Small intestine (tissue), 7 donors: ENCODE measurements at regions not wholly inside any gene's neighbourhood (a gene's known extent, or its start where the extent isn't known, plus 50 kb on each side); places are given as distances from the start of the nearest gene placed in this dataset.

Source experiments
- DNase-seq, 2 donors: peaks; one replicate each; pipeline versions ENCODE4 v3.0.0 to v3.0.0-alpha.2; 2013
- FAIRE-seq: peaks from 2 replicates; lab custom pipeline; 2012; peaks lifted over from hg19 to GRCh38; lab: Jason Lieb, UNC
- H3K27ac ChIP-seq, 3 donors: one replicate each; pipeline ENCODE4 v1.5.1; 2013; ENCODE audit warnings: low read length in 2 of 3, mild to moderate bottlenecking in 2 of 3, control low read depth in 1 of 3, inconsistent platforms in 1 of 3, low read depth in 1 of 3, moderate library complexity in 1 of 3
- H3K27me3 ChIP-seq, 3 donors: one replicate each; pipeline ENCODE4 v1.6.1; 2013; ENCODE audit warnings: low read length in 3 of 3, inconsistent platforms in 1 of 3; ENCODE audit not compliant: control insufficient read depth in 3 of 3, insufficient read depth in 3 of 3
- H3K36me3 ChIP-seq, 3 donors: one replicate each; pipeline ENCODE4 v1.6.1; 2013; ENCODE audit warnings: low read length in 3 of 3, inconsistent platforms in 1 of 3, low read depth in 1 of 3, mild to moderate bottlenecking in 1 of 3, moderate library complexity in 1 of 3; ENCODE audit not compliant: control insufficient read depth in 3 of 3, insufficient read depth in 2 of 3
- H3K4me1 ChIP-seq, 3 donors: one replicate each; pipeline ENCODE4 v1.6.1; 2013; ENCODE audit warnings: low read length in 2 of 3, inconsistent platforms in 1 of 3, low read depth in 1 of 3, mild to moderate bottlenecking in 1 of 3, moderate library complexity in 1 of 3; ENCODE audit not compliant: control insufficient read depth in 3 of 3, insufficient read depth in 2 of 3
- H3K4me3 ChIP-seq, 3 donors: one replicate each; pipeline ENCODE4 v1.5.1; 2013; ENCODE audit warnings: low read length in 3 of 3, control low read depth in 1 of 3, inconsistent platforms in 1 of 3, low read depth in 1 of 3, mild to moderate bottlenecking in 1 of 3, moderate library complexity in 1 of 3
- H3K9me3 ChIP-seq, 2 donors: one replicate each; pipeline ENCODE4 v1.6.1; 2013; ENCODE audit warnings: low read depth in 1 of 2, low read length in 1 of 2; ENCODE audit not compliant: control insufficient read depth in 2 of 2, insufficient read depth in 1 of 2
- WGBS, 3 donors: extraction: QIAGEN DNeasy Blood & Tissue Kit; methylation state at CpG; one replicate each; pipeline ENCODE4 v1.1.7; 2013; 5-methylcytosine and 5-hydroxymethylcytosine counted together
- donor health status: healthy with polysubstance abuse.
- donor health status: control.
- donor health status: control.
- donor health status: Bipolar disorder and iron deficiency.
- donor health status: healthy.

GRCh38 chr10:125276133-125276532 lies 115.8 kb upstream of the CTBP2 start:
- Histone ChIP-seq H3K36me3 (no peaks in the 10 kb centered on the region), H3K4me3 (no peak overlapping the region), H3K9me3 (peaks cover 0 to 3% of the 10 kb centered on the region in 2 donors), H3K27ac (no peak overlapping the region), H3K4me1 (no peaks in the 10 kb centered on the region), H3K27me3 (peaks cover 0 to 4% (median 2%) of the 10 kb centered on the region in 3 donors)
- 91 to 100% (median 94%) methylated on average over 2 of the region's 2 CpGs for WGBS, 3 donors
- FAIRE-seq, result no peak
- no peak for DNase-seq

GRCh38 chr10:125274961-125275360 lies 114.6 kb upstream of the CTBP2 start:
- no peaks in the 10 kb centered on the region for H3K36me3 ChIP-seq
- no peak for FAIRE-seq
- WGBS, 3 donors, result 84 to 86% (median 84%) methylated on average over 5 of the region's 5 CpGs

GRCh38 chr10:125273023-125273422 lies 112.7 kb upstream of the CTBP2 start:
- Histone ChIP-seq H3K4me3 (no peak overlapping the region), H3K27ac (no peak overlapping the region), H3K27me3 (peaks cover 0 to 4% (median 0%) of the 10 kb centered on the region in 3 donors), H3K36me3 (no peaks in the 10 kb centered on the region), H3K4me1 (no peaks in the 10 kb centered on the region), H3K9me3 (peaks cover 0 to 3% of the 10 kb centered on the region in 2 donors)
- DNase-seq (no peak), FAIRE-seq (no peak)
- WGBS, 3 donors, result 82 to 91% (median 88%) methylated on average over 8 of the region's 8 CpGs

More at GRCh38 chr10:125274961-125275360, 114.6 kb upstream of the CTBP2 start:
- peaks cover 0 to 3% of the 10 kb centered on the region in 2 donors for H3K9me3 ChIP-seq
- no peak for DNase-seq
- H3K27me3 ChIP-seq, result peaks cover 0 to 4% (median 0%) of the 10 kb centered on the region in 3 donors
- H3K4me1 ChIP-seq, result no peaks in the 10 kb centered on the region
- no peak overlapping the region for H3K4me3 ChIP-seq
- H3K27ac ChIP-seq, result no peak overlapping the region

GRCh38 chr10:125269716-125270115 lies 109.4 kb upstream of the CTBP2 start:
- H3K4me3 ChIP-seq, result no peak overlapping the region
- H3K36me3 ChIP-seq, result no peaks in the 10 kb centered on the region
- H3K27me3 ChIP-seq, result peaks cover 0 to 4% (median 0%) of the 10 kb centered on the region in 3 donors
- DNase-seq (no peak), FAIRE-seq (no peak)
- no peaks in the 10 kb centered on the region for H3K9me3 ChIP-seq
- no peaks in the 10 kb centered on the region for H3K4me1 ChIP-seq
- 83 to 91% (median 85%) methylated on average over 2 of the region's 2 CpGs for WGBS, 3 donors
- H3K27ac ChIP-seq, result no peak overlapping the region

- DNase-seq (no peak), FAIRE-seq (no peak)
- Histone ChIP-seq H3K4me1 (no peaks in the 10 kb centered on the region), H3K27me3 (peaks cover 0 to 2% (median 0%) of the 10 kb centered on the region in 3 donors), H3K9me3 (no peaks in the 10 kb centered on the region), H3K36me3 (no peaks in the 10 kb centered on the region), H3K4me3 (no peak overlapping the region), H3K27ac (no peak overlapping the region)
- WGBS, 3 donors, result 83 to 85% (median 85%) methylated on average over 13 of the region's 13 CpGs
Observed at GRCh38 chr10:125266966-125267365, 106.6 kb upstream of the CTBP2 start.

GRCh38 chr10:125266541-125266940 lies 106.2 kb upstream of the CTBP2 start:
- no peaks in the 10 kb centered on the region for H3K9me3 ChIP-seq
- H3K36me3 ChIP-seq, result no peaks in the 10 kb centered on the region
- no peak for FAIRE-seq
- peaks cover 0 to under 1% (median 0%) of the 10 kb centered on the region in 3 donors for H3K27me3 ChIP-seq
- WGBS, 3 donors, result 76 to 86% (median 79%) methylated on average over 13 to 14 of the region's 14 CpGs
- no peak overlapping the region for H3K27ac ChIP-seq
- H3K4me1 ChIP-seq, result no peaks in the 10 kb centered on the region
- DNase-seq, result no peak
- no peak overlapping the region for H3K4me3 ChIP-seq

GRCh38 chr10:125265579-125265955 lies 105.2 kb upstream of the CTBP2 start:
- H3K27ac ChIP-seq, result no peak overlapping the region
- 83 to 91% (median 87%) methylated on average over 6 of the region's 6 CpGs for WGBS, 3 donors
- no peak for FAIRE-seq
- no peaks in the 10 kb centered on the region for H3K36me3 ChIP-seq
- no peaks in the 10 kb centered on the region for H3K27me3 ChIP-seq
- no peak overlapping the region for H3K4me3 ChIP-seq
- no peaks in the 10 kb centered on the region for H3K9me3 ChIP-seq
- no peaks in the 10 kb centered on the region for H3K4me1 ChIP-seq
- DNase-seq, result no peak

- no peak overlapping the region for H3K27ac ChIP-seq
- no peaks in the 10 kb centered on the region for H3K27me3 ChIP-seq
- FAIRE-seq (no peak), DNase-seq (no peak)
- WGBS, 3 donors, result 64 to 68% (median 67%) methylated on average over 13 of the region's 13 CpGs
- H3K36me3 ChIP-seq, result no peaks in the 10 kb centered on the region
- no peaks in the 10 kb centered on the region for H3K4me1 ChIP-seq
- H3K9me3 ChIP-seq, result no peaks in the 10 kb centered on the region
- H3K4me3 ChIP-seq, result no peak overlapping the region
Observed at GRCh38 chr10:125264757-125265578, 104.6 kb upstream of the CTBP2 start.
